Neural progenitor cell (in vitro differentiated cells): ENCODE measurements at regions not wholly inside any gene's neighbourhood (a gene's known extent, or its start where the extent isn't known, plus 50 kb on each side); places are given as distances from the start of the nearest gene placed in this dataset.

Experiments
- CTCF ChIP-seq: fragments of 200-600 bp; sonication (generic); IDR thresholded peaks from 2 replicates; pipeline ENCODE4 v1.5.1; 2017; ENCODE audit warnings: antibody characterized with exemption, mild to moderate bottlenecking
- EZH2 ChIP-seq: fragments of 200-600 bp; sonication (generic); IDR thresholded peaks from 2 replicates; pipeline ENCODE4 v1.6.1; 2017; ENCODE audit warnings: antibody characterized with exemption, mild to moderate bottlenecking, moderate library complexity
- EZH2phosphoT487 ChIP-seq: fragments of 200-600 bp; sonication (generic); IDR thresholded peaks from 2 replicates; pipeline ENCODE4 v1.6.1; 2017; ENCODE audit warnings: antibody characterized with exemption

- no peak for TF ChIP-seq CTCF
- no peak for TF ChIP-seq EZH2
- TF ChIP-seq EZH2phosphoT487: no peak
Measured at GRCh38 chr20:58141496-58141895, 87.0 kb downstream of the ANKRD60 start.
